ENCODE measurements at regions not wholly inside any gene's neighbourhood (a gene's known extent, or its start where the extent isn't known, plus 50 kb on each side); places are given as distances from the start of the nearest gene placed in this dataset.

- no peak for TF ChIP-seq REST (IDR thresholded peaks at IDR 0.05; ENCODE audit: borderline replicate concordance)
Observed at GRCh38 chr13:72521940-72522661, 205.3 kb downstream of the MZT1 start (continued).

GRCh38 chr13:72514146-72514545 lies 213.3 kb downstream of the MZT1 start:
- Histone ChIP-seq H3K79me2 (replicated peaks; ENCODE audit: insufficient read depth, low read length) (no peaks in the 10 kb centered on the region), H3K4me3 (ENCODE audit: low read length) (no peak overlapping the region), H4K20me1 (ENCODE audit: insufficient read depth) (no peaks in the 10 kb centered on the region), H3K27me3 (ENCODE audit: insufficient read depth, low read depth, low read length) (no peaks in the 10 kb centered on the region), H3K9me2 (ENCODE audit: insufficient read depth, low read length) (no peaks in the 10 kb centered on the region), H3K36me3 (ENCODE audit: insufficient read depth, low read length) (no peaks in the 10 kb centered on the region), H3K27ac (ENCODE audit: low read length) (no peak overlapping the region), H3K9me3 (ENCODE audit: low read length) (no peaks in the 10 kb centered on the region), H3F3A (ENCODE audit: insufficient read depth, low read length, poor library complexity, severe bottlenecking) (no peaks in the 10 kb centered on the region), H2AFZ (ENCODE audit: low read depth, low read length) (no peak overlapping the region), H3K4me2 (ENCODE audit: low read length) (no peak overlapping the region), H3K9ac (ENCODE audit: low read length) (no peak overlapping the region)
- TF ChIP-seq EZH2 (IDR thresholded peaks at IDR 0.05; ENCODE audit: borderline replicate concordance, insufficient read depth, low read length, poor library complexity, severe bottlenecking) (no peak), CTCF (IDR thresholded peaks at IDR 0.05; ENCODE audit: poor library complexity, severe bottlenecking) (no peak), REST (IDR thresholded peaks at IDR 0.05; ENCODE audit: borderline replicate concordance) (no peak), POLR2AphosphoS5 (IDR thresholded peaks at IDR 0.05) (no peak), TAF1 (IDR thresholded peaks at IDR 0.05; ENCODE audit: low read depth) (no peak), EP300 (conservative IDR thresholded peaks at IDR 0.05; ENCODE audit: poor library complexity, severe bottlenecking) (no peak), SMC3 (conservative IDR thresholded peaks at IDR 0.05; ENCODE audit: poor library complexity) (no peak), RAD21 (conservative IDR thresholded peaks at IDR 0.05) (no peak), MXI1 (conservative IDR thresholded peaks at IDR 0.05; ENCODE audit: poor library complexity, severe bottlenecking) (no peak)

Data from neural cell (in vitro differentiated cells).